ENCODE measurements at regions not wholly inside any gene's neighbourhood (a gene's known extent, or its start where the extent isn't known, plus 50 kb on each side); places are given as distances from the start of the nearest gene placed in this dataset.

DNA sequence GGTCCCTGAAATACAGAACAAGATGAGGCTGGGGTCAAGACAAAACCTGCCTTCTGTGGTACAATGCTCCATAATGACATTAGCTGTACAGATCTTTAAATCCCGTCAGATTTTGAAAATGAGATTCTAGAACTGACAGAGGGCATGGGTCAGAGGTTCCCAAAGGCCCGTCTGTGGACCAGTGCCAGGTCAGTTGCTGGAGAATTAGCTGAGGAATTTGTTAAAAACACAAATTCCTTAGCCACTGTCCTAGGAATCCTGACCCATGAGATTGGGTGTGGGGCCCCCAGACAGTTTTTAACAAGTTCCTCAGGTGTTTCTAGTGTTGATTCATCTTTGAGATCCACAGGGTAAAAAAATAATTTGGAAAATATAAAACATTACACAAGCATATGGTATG lies 97.0 kb downstream of the SIPA1L2 start:
- TF ChIP-seq ZNF274 (IDR thresholded peaks at IDR 0.05; ENCODE audit: low read depth, low read length) (no peak), SUZ12 (IDR thresholded peaks at IDR 0.05; ENCODE audit: extremely low read depth, insufficient read depth, insufficient read length) (no peak), YY1 (IDR thresholded peaks at IDR 0.05; ENCODE audit: insufficient read depth, insufficient read length) (no peak)
